GM23338 (cell line): ENCODE measurements at regions not wholly inside any gene's neighbourhood (a gene's known extent, or its start where the extent isn't known, plus 50 kb on each side); places are given as distances from the start of the nearest gene placed in this dataset.

Source experiments
- ATAC-seq: fragments of 200-7000 bp; cut with Tn5 transposase; 3 replicates; pipeline ENCODE4 v1.9.1; 2020
- DNase-seq: peaks from one replicate; pipeline ENCODE4 v3.0.0-alpha.2; 2015; ENCODE audit warnings: low spot score
- H2AFZ ChIP-seq: fragments of 200-600 bp; sonication (generic); 2 replicates; pipeline ENCODE4 v1.8.0; 2016; ENCODE audit warnings: antibody characterized with exemption, mild to moderate bottlenecking, moderate library complexity
- H3F3A ChIP-seq: fragments of 200-600 bp; sonication (generic); replicated peaks from 2 replicates; pipeline ENCODE4 v1.8.0; 2017; ENCODE audit warnings: antibody characterized with exemption, mixed run types, low read depth
- H3K27ac ChIP-seq: fragments of 200-600 bp; sonication (generic); 2 replicates; pipeline ENCODE4 v1.6.1; 2016; ENCODE audit warnings: low read depth
- H3K27me3 ChIP-seq: fragments of 200-600 bp; sonication (generic); 2 replicates; pipeline ENCODE4 v1.8.0; 2016; ENCODE audit warnings: mild to moderate bottlenecking, mixed run types, moderate library complexity; ENCODE audit not compliant: insufficient read depth
- H3K36me3 ChIP-seq: fragments of 200-600 bp; sonication (generic); 2 replicates; pipeline ENCODE4 v1.8.0; 2016; ENCODE audit warnings: mild to moderate bottlenecking; ENCODE audit not compliant: insufficient read depth
- H3K4me1 ChIP-seq: fragments of 200-600 bp; sonication (generic); 2 replicates; pipeline ENCODE4 v1.8.0; 2016; ENCODE audit warnings: mild to moderate bottlenecking, moderate library complexity; ENCODE audit not compliant: insufficient read depth
- H3K4me2 ChIP-seq: fragments of 200-600 bp; sonication (generic); 2 replicates; pipeline ENCODE4 v1.7.1; 2017; ENCODE audit warnings: mixed run types
- H3K4me3 ChIP-seq: fragments of 200-600 bp; sonication (generic); 2 replicates; pipeline ENCODE4 v1.6.1; 2016; ENCODE audit warnings: mixed run types
- H3K79me2 ChIP-seq: fragments of 200-600 bp; sonication (generic); replicated peaks from 2 replicates; pipeline ENCODE4 v1.8.0; 2017; ENCODE audit warnings: mild to moderate bottlenecking; ENCODE audit not compliant: insufficient read depth
- H3K9me2 ChIP-seq: fragments of 200-600 bp; sonication (generic); 2 replicates; pipeline ENCODE4 v1.8.0; 2017; ENCODE audit not compliant: insufficient read depth
- H4K20me1 ChIP-seq: fragments of 200-600 bp; sonication (generic); replicated peaks from 2 replicates; pipeline ENCODE4 v1.8.0; 2017; ENCODE audit warnings: mild to moderate bottlenecking; ENCODE audit not compliant: insufficient read depth
- H3K27ac Mint-ChIP-seq: 2 replicates; pipeline ENCODE4 v1.8.0; 2020; ENCODE audit warnings: inconsistent platforms, mild to moderate bottlenecking, moderate library complexity, mixed read lengths
- H3K27me3 Mint-ChIP-seq: 3 replicates; pipeline ENCODE4 v1.8.0; 2022; ENCODE audit warnings: low read depth, mild to moderate bottlenecking, moderate library complexity, mixed read lengths, inconsistent platforms; ENCODE audit not compliant: insufficient read depth, poor library complexity
- H3K36me3 Mint-ChIP-seq: 3 replicates; pipeline ENCODE4 v1.8.0; 2021; ENCODE audit warnings: low read depth, mild to moderate bottlenecking, inconsistent platforms, moderate library complexity, mixed read lengths
- H3K4me1 Mint-ChIP-seq: 3 replicates; pipeline ENCODE4 v1.8.0; 2020; ENCODE audit warnings: mild to moderate bottlenecking, inconsistent platforms, mixed read lengths
- H3K4me3 Mint-ChIP-seq: 3 replicates; pipeline ENCODE4 v1.8.0; 2021; ENCODE audit warnings: moderate library complexity, mild to moderate bottlenecking, inconsistent platforms, mixed read lengths
- H3K9me3 Mint-ChIP-seq: 3 replicates; pipeline ENCODE4 v1.8.0; 2020; ENCODE audit warnings: moderate library complexity, mild to moderate bottlenecking, inconsistent platforms, mixed read lengths
- CTCF ChIP-seq, 2 experiments: fragments of 200-600 bp in 1 of 2; sonication (generic) in 1 of 2; conservative IDR thresholded peaks; 2 replicates each; pipeline versions ENCODE4 v1.5.1 to v1.6.1; 2016 to 2017; ENCODE audit warnings: antibody characterized with exemption in 2 of 2, low read depth in 2 of 2, mild to moderate bottlenecking in 2 of 2, moderate library complexity in 1 of 2
- ETS1 ChIP-seq: IDR thresholded peaks from 2 replicates; pipeline ENCODE4 v1.6.1; 2016; ENCODE audit warnings: antibody characterized with exemption
- EZH2 ChIP-seq: fragments of 200-600 bp; sonication (generic); IDR thresholded peaks from one replicate; pipeline ENCODE4 v1.8.0; 2017; ENCODE audit warnings: antibody characterized with exemption, mild to moderate bottlenecking, low read depth; ENCODE audit not compliant: unreplicated experiment
- EZH2phosphoT487 ChIP-seq: fragments of 200-600 bp; sonication (generic); IDR thresholded peaks from one replicate; pipeline ENCODE4 v1.8.1; 2018; ENCODE audit warnings: antibody characterized with exemption; ENCODE audit not compliant: unreplicated experiment
- JUNB ChIP-seq: IDR thresholded peaks from one replicate; pipeline ENCODE4 v1.6.1; 2016; ENCODE audit warnings: antibody characterized with exemption; ENCODE audit not compliant: unreplicated experiment
- POLR2AphosphoS5 ChIP-seq: IDR thresholded peaks from 2 replicates; pipeline ENCODE4 v1.6.1; 2016; ENCODE audit warnings: antibody characterized with exemption, low read depth
- STAT1 ChIP-seq: IDR thresholded peaks from one replicate; pipeline ENCODE4 v1.6.1; 2016; ENCODE audit warnings: antibody characterized with exemption; ENCODE audit not compliant: unreplicated experiment
- ZNF114 ChIP-seq: fragments of 250-450 bp; sonication (Bioruptor Pico); IDR thresholded peaks from 2 replicates; pipeline ENCODE4 v1.5.0; 2020; ENCODE audit warnings: mild to moderate bottlenecking, moderate library complexity
- ZNF331 ChIP-seq: fragments of 250-450 bp; sonication (Bioruptor Pico); IDR thresholded peaks from 2 replicates; pipeline ENCODE4 v1.5.0; 2020; ENCODE audit warnings: low read depth, mild to moderate bottlenecking, moderate library complexity
- TF ChIP-seq, protein P1 (sequence below): fragments of 250-450 bp; sonication (Bioruptor Pico); IDR thresholded peaks from 2 replicates; pipeline ENCODE4 v1.5.0; 2020; ENCODE audit warnings: mild to moderate bottlenecking, moderate library complexity

DNA sequence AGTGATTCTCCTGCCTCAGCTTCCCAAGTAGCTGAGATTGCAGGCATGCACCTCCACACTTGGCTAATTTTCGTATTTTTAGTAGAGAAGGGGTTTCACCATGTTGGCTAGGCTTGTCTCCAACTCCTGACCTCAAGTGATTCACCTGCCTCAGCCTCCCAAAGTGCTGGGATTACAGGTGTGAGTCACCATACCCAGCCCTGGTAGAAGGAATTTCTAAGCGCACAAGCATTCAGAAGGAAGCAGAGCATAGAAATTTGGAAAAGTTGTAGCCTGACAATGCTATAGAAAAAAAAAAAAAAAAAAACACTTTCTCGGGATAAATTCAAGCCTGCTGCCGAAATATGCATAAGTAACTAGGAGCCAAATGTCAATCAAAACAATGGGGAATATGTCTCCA, 249.4 kb downstream of the GRB14 start:
- Histone ChIP-seq H3K4me3 (no peak overlapping the region), H3K36me3 (no peaks in the 10 kb centered on the region), H3K4me2 (no peak overlapping the region), H3K79me2 (no peaks in the 10 kb centered on the region), H3K27me3 (no peaks in the 10 kb centered on the region), H3K4me1 (no peaks in the 10 kb centered on the region), H3F3A (no peaks in the 10 kb centered on the region), H3K27ac (no peak overlapping the region), H4K20me1 (no peaks in the 10 kb centered on the region), H3K9me2 (no peaks in the 10 kb centered on the region; the same call in 1 of the 2 replicates), H2AFZ (no peak overlapping the region)
- Mint-ChIP-seq H3K9me3 (peaks cover 26% of the 10 kb centered on the region), H3K27me3 (no peaks in the 10 kb centered on the region), H3K27ac (no peak overlapping the region), H3K4me1 (peaks cover 3% of the 10 kb centered on the region), H3K4me3 (no peak overlapping the region), H3K36me3 (peaks cover 19% of the 10 kb centered on the region; the same call in 2 of the 3 replicates)
- DNase-seq (no peak), ATAC-seq (no peak)
- TF ChIP-seq STAT1 (no peak), ZNF331 (CRISPR knock-in tag) (no peak), CTCF (conservative IDR thresholded peaks at IDR 0.05; ENCODE audit: low read depth in 2 of 2) (no peak), ZNF114 (no peak), EZH2 (no peak), EZH2phosphoT487 (no peak), ETS1 (no peak), POLR2AphosphoS5 (no peak)

- ATAC-seq, result no peak
- H3K79me2 ChIP-seq, result no peaks in the 10 kb centered on the region
- Mint-ChIP-seq H3K4me1 (no peaks in the 10 kb centered on the region), H3K27ac (no peak overlapping the region), H3K36me3 (peaks cover 19% of the 10 kb centered on the region; the same call in 2 of the 3 replicates), H3K4me3 (no peak overlapping the region), H3K27me3 (no peaks in the 10 kb centered on the region), H3K9me3 (peaks cover 26% of the 10 kb centered on the region)
- no peak for DNase-seq
- no peak overlapping the region for H2AFZ ChIP-seq
- H3K27ac ChIP-seq, result no peak overlapping the region
- H3K9me2 ChIP-seq, result no peaks in the 10 kb centered on the region; the same call in 1 of the 2 replicates
- no peak overlapping the region for H3K4me2 ChIP-seq
- H3K4me1 ChIP-seq, result no peaks in the 10 kb centered on the region
- H4K20me1 ChIP-seq, result no peaks in the 10 kb centered on the region
- H3K4me3 ChIP-seq, result no peak overlapping the region
- H3K27me3 ChIP-seq, result no peaks in the 10 kb centered on the region
- H3K36me3 ChIP-seq, result no peaks in the 10 kb centered on the region
- no peaks in the 10 kb centered on the region for H3F3A ChIP-seq
- TF ChIP-seq STAT1 (no peak), JUNB (no peak), ETS1 (no peak), ZNF114 (no peak), EZH2 (no peak)
- TF ChIP-seq, protein P1, sequence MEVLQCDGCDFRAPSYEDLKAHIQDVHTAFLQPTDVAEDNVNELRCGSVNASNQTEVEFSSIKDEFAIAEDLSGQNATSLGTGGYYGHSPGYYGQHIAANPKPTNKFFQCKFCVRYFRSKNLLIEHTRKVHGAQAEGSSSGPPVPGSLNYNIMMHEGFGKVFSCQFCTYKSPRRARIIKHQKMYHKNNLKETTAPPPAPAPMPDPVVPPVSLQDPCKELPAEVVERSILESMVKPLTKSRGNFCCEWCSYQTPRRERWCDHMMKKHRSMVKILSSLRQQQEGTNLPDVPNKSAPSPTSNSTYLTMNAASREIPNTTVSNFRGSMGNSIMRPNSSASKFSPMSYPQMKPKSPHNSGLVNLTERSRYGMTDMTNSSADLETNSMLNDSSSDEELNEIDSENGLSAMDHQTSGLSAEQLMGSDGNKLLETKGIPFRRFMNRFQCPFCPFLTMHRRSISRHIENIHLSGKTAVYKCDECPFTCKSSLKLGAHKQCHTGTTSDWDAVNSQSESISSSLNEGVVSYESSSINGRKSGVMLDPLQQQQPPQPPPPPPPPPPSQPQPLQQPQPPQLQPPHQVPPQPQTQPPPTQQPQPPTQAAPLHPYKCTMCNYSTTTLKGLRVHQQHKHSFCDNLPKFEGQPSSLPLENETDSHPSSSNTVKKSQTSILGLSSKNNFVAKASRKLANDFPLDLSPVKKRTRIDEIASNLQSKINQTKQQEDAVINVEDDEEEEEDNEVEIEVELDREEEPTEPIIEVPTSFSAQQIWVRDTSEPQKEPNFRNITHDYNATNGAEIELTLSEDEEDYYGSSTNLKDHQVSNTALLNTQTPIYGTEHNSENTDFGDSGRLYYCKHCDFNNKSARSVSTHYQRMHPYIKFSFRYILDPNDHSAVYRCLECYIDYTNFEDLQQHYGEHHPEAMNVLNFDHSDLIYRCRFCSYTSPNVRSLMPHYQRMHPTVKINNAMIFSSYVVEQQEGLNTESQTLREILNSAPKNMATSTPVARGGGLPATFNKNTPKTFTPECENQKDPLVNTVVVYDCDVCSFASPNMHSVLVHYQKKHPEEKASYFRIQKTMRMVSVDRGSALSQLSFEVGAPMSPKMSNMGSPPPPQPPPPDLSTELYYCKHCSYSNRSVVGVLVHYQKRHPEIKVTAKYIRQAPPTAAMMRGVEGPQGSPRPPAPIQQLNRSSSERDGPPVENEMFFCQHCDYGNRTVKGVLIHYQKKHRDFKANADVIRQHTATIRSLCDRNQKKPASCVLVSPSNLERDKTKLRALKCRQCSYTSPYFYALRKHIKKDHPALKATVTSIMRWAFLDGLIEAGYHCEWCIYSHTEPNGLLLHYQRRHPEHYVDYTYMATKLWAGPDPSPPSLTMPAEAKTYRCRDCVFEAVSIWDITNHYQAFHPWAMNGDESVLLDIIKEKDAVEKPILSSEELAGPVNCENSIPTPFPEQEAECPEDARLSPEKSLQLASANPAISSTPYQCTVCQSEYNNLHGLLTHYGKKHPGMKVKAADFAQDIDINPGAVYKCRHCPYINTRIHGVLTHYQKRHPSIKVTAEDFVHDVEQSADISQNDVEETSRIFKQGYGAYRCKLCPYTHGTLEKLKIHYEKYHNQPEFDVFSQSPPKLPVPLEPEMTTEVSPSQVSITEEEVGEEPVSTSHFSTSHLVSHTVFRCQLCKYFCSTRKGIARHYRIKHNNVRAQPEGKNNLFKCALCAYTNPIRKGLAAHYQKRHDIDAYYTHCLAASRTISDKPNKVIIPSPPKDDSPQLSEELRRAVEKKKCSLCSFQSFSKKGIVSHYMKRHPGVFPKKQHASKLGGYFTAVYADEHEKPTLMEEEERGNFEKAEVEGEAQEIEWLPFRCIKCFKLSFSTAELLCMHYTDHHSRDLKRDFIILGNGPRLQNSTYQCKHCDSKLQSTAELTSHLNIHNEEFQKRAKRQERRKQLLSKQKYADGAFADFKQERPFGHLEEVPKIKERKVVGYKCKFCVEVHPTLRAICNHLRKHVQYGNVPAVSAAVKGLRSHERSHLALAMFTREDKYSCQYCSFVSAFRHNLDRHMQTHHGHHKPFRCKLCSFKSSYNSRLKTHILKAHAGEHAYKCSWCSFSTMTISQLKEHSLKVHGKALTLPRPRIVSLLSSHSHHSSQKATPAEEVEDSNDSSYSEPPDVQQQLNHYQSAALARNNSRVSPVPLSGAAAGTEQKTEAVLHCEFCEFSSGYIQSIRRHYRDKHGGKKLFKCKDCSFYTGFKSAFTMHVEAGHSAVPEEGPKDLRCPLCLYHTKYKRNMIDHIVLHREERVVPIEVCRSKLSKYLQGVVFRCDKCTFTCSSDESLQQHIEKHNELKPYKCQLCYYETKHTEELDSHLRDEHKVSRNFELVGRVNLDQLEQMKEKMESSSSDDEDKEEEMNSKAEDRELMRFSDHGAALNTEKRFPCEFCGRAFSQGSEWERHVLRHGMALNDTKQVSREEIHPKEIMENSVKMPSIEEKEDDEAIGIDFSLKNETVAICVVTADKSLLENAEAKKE (CRISPR knock-in tag), result no peak
Measured at GRCh38 chr2:164369366-164369765, 251.9 kb downstream of the GRB14 start.
